ENCODE measurements at regions not wholly inside any gene's neighbourhood (a gene's known extent, or its start where the extent isn't known, plus 50 kb on each side); places are given as distances from the start of the nearest gene placed in this dataset.

GRCh38 chr1:193706766-193707165 lies 520.4 kb upstream of the B3GALT2 start:
- TF ChIP-seq, protein P1, sequence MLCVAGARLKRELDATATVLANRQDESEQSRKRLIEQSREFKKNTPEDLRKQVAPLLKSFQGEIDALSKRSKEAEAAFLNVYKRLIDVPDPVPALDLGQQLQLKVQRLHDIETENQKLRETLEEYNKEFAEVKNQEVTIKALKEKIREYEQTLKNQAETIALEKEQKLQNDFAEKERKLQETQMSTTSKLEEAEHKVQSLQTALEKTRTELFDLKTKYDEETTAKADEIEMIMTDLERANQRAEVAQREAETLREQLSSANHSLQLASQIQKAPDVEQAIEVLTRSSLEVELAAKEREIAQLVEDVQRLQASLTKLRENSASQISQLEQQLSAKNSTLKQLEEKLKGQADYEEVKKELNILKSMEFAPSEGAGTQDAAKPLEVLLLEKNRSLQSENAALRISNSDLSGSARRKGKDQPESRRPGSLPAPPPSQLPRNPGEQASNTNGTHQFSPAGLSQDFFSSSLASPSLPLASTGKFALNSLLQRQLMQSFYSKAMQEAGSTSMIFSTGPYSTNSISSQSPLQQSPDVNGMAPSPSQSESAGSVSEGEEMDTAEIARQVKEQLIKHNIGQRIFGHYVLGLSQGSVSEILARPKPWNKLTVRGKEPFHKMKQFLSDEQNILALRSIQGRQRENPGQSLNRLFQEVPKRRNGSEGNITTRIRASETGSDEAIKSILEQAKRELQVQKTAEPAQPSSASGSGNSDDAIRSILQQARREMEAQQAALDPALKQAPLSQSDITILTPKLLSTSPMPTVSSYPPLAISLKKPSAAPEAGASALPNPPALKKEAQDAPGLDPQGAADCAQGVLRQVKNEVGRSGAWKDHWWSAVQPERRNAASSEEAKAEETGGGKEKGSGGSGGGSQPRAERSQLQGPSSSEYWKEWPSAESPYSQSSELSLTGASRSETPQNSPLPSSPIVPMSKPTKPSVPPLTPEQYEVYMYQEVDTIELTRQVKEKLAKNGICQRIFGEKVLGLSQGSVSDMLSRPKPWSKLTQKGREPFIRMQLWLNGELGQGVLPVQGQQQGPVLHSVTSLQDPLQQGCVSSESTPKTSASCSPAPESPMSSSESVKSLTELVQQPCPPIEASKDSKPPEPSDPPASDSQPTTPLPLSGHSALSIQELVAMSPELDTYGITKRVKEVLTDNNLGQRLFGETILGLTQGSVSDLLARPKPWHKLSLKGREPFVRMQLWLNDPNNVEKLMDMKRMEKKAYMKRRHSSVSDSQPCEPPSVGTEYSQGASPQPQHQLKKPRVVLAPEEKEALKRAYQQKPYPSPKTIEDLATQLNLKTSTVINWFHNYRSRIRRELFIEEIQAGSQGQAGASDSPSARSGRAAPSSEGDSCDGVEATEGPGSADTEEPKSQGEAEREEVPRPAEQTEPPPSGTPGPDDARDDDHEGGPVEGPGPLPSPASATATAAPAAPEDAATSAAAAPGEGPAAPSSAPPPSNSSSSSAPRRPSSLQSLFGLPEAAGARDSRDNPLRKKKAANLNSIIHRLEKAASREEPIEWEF (IDR thresholded peaks at IDR 0.05; ENCODE audit: insufficient replicate concordance, low read depth, low read length): no peak
- no peak for TF ChIP-seq NRF1 (conservative IDR thresholded peaks at IDR 0.05; ENCODE audit: low read depth, low read length)
- no peak for TF ChIP-seq FOXM1 (IDR thresholded peaks at IDR 0.05; ENCODE audit: low read depth, low read length)
- TF ChIP-seq HSF1 (IDR thresholded peaks at IDR 0.05; ENCODE audit: low read depth, low read length): no peak
- TF ChIP-seq, protein P2, sequence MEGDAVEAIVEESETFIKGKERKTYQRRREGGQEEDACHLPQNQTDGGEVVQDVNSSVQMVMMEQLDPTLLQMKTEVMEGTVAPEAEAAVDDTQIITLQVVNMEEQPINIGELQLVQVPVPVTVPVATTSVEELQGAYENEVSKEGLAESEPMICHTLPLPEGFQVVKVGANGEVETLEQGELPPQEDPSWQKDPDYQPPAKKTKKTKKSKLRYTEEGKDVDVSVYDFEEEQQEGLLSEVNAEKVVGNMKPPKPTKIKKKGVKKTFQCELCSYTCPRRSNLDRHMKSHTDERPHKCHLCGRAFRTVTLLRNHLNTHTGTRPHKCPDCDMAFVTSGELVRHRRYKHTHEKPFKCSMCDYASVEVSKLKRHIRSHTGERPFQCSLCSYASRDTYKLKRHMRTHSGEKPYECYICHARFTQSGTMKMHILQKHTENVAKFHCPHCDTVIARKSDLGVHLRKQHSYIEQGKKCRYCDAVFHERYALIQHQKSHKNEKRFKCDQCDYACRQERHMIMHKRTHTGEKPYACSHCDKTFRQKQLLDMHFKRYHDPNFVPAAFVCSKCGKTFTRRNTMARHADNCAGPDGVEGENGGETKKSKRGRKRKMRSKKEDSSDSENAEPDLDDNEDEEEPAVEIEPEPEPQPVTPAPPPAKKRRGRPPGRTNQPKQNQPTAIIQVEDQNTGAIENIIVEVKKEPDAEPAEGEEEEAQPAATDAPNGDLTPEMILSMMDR (IDR thresholded peaks at IDR 0.05 in 2 of 3, conservative IDR thresholded peaks at IDR 0.05 in 1 of 3; ENCODE audit: control insufficient read depth in 2 of 3, extremely low read depth in 1 of 3, insufficient read depth in 1 of 3, low read depth in 3 of 3, low read length in 3 of 3): no peak
- no peak for TF ChIP-seq KDM1A (IDR thresholded peaks at IDR 0.05; ENCODE audit: borderline replicate concordance)
- TF ChIP-seq SREBF1 (IDR thresholded peaks at IDR 0.05; ENCODE audit: low read length): no peak
- no peak for TF ChIP-seq PBX3 (IDR thresholded peaks at IDR 0.05; ENCODE audit: insufficient replicate concordance, low read depth, low read length)
- no peak for TF ChIP-seq MXI1 (IDR thresholded peaks at IDR 0.05; ENCODE audit: low read depth, low read length)
- no peak for TF ChIP-seq ASH2L (IDR thresholded peaks at IDR 0.05; ENCODE audit: borderline replicate concordance, low read depth)
- no peak for TF ChIP-seq BACH1 (IDR thresholded peaks at IDR 0.05; ENCODE audit: borderline replicate concordance)
- TF ChIP-seq EP300 (IDR thresholded peaks at IDR 0.05; ENCODE audit: borderline replicate concordance in 1 of 2, control insufficient read depth in 1 of 2, low read depth in 2 of 2, low read length in 2 of 2): no peak
- no peak for TF ChIP-seq MEF2B (IDR thresholded peaks at IDR 0.05; ENCODE audit: partially characterized antibody, poor library complexity, severe bottlenecking)
